ENCODE measurements at regions not wholly inside any gene's neighbourhood (a gene's known extent, or its start where the extent isn't known, plus 50 kb on each side); places are given as distances from the start of the nearest gene placed in this dataset.

DNA sequence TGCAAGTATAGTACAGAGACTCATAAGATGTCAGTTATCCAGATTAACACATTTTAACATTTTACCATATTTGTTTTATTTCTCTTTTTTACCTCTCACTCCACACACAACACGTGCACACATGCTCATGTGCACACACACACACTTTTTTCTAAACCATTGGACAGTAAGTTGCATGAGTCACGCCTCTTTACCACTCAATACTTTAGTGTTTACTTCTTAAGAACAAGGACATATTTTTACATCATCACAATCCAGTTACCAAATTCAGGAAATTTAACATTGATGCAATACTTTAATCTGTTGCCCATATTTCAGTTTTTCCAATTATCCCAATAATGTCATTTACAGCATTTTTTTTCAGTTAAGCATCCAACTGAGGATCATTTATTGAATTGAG is 109.0 kb downstream of the RIN2 start:
- H3K9me3 ChIP-seq (ENCODE audit: low read length): no peaks in the 10 kb centered on the region
- ATAC-seq (no peak), DNase-seq (ENCODE audit: low spot score) (no peak), FAIRE-seq (no peak)
- H3K4me2 ChIP-seq (ENCODE audit: low read depth, low read length): no peak overlapping the region
- H3K27ac ChIP-seq (ENCODE audit: extremely low read length, insufficient read depth, low read length): no peak overlapping the region
- POLR2A ChIA-PET: no interaction called here
- intact Hi-C loops (cut with micrococcal nuclease; ENCODE audit: unreplicated experiment): no loop called here
- WGBS (ENCODE audit: low lambda C conversion rate): 63% methylated on average over 2 of the region's 2 CpGs
- TF ChIP-seq GATAD2A (CRISPR knock-in tag; IDR thresholded peaks at IDR 0.05) (no peak), BHLHE40 (IDR thresholded peaks at IDR 0.05; ENCODE audit: low read length) (0 out of 2 replicates have a peak, but pooled peaks have one; percentile 31), CREB1 (IDR thresholded peaks at IDR 0.05) (peak; percentile 49; the same call in 1 of the 2 replicates), CREB1 (CRISPR knock-in tag; IDR thresholded peaks at IDR 0.05) (no peak)
- BruUV-seq (replicated peaks): no TSS peak
- no peak overlapping the region for H3K9ac ChIP-seq (ENCODE audit: insufficient read depth, low read depth, low read length)
- H3K27me3 ChIP-seq (ENCODE audit: control insufficient read depth in 1 of 2, insufficient read depth in 2 of 2, low read length in 2 of 2): no peaks in the 10 kb centered on the region
- H2AFZ ChIP-seq (ENCODE audit: low read length): no peak overlapping the region
- CTCF ChIA-PET (ENCODE audit: low intra/inter-chr PET ratio, low total read pairs): no interaction called here
- no peaks in the 10 kb centered on the region for H4K20me1 ChIP-seq (ENCODE audit: insufficient read depth, low read length)
- no peaks in the 10 kb centered on the region for H3K4me1 ChIP-seq (ENCODE audit: insufficient read depth, low read length)
- in situ Hi-C loops (cut with HindIII; ENCODE audit: extremely low pct_ligation_motif_present, low pct_unique_long_range_greater_than_20kb): no loop called here
- H3K79me2 ChIP-seq (ENCODE audit: insufficient read depth, low read length): no peaks in the 10 kb centered on the region
- no peaks in the 10 kb centered on the region for H3K36me3 ChIP-seq (replicated peaks in 1 of 2; ENCODE audit: control insufficient read depth in 1 of 2, insufficient read depth in 2 of 2, low read length in 2 of 2)
- H3K4me3 ChIP-seq (replicated peaks in 1 of 3; ENCODE audit: insufficient read depth in 1 of 3, low read depth in 2 of 3, low read length in 3 of 3): no peak overlapping the region

GRCh38 chr20:19867940-19868371 is 109.9 kb downstream of the RIN2 start:
- ATAC-seq (no peak), DNase-seq (ENCODE audit: low spot score) (no peak), FAIRE-seq (no peak)
- H3K9me3 ChIP-seq (ENCODE audit: low read length): no peaks in the 10 kb centered on the region
- TF ChIP-seq ZNF768 (CRISPR knock-in tag; IDR thresholded peaks at IDR 0.05) (peak; percentile 16; the same call in 1 of the 2 replicates), ZNF263 (CRISPR knock-in tag; IDR thresholded peaks at IDR 0.05) (no peak), ZSCAN31 (CRISPR knock-in tag; IDR thresholded peaks at IDR 0.05; ENCODE audit: low read depth) (no peak), PAX8 (CRISPR knock-in tag; IDR thresholded peaks at IDR 0.05; ENCODE audit: borderline replicate concordance) (no peak), NFE2L2 (IDR thresholded peaks at IDR 0.05; ENCODE audit: low read length) (no peak)
- no peak overlapping the region for H3K9ac ChIP-seq (ENCODE audit: insufficient read depth, low read depth, low read length)
- no peaks in the 10 kb centered on the region for H3K4me1 ChIP-seq (ENCODE audit: insufficient read depth, low read length)
- ChIA-PET CTCF (ENCODE audit: low intra/inter-chr PET ratio, low total read pairs) (no interaction called here), POLR2A (no interaction called here)
- no peaks in the 10 kb centered on the region for H3K27me3 ChIP-seq (ENCODE audit: control insufficient read depth in 1 of 2, insufficient read depth in 2 of 2, low read length in 2 of 2)
- intact Hi-C loops (cut with micrococcal nuclease; ENCODE audit: unreplicated experiment): no loop called here
- H3K36me3 ChIP-seq (replicated peaks in 1 of 2; ENCODE audit: control insufficient read depth in 1 of 2, insufficient read depth in 2 of 2, low read length in 2 of 2): no peaks in the 10 kb centered on the region
- H2AFZ ChIP-seq (ENCODE audit: low read length): no peak overlapping the region
- H4K20me1 ChIP-seq (ENCODE audit: insufficient read depth, low read length): no peaks in the 10 kb centered on the region
- WGBS (ENCODE audit: low lambda C conversion rate): 88% methylated on average over 13 of the region's 13 CpGs
- H3K4me3 ChIP-seq (replicated peaks in 1 of 3; ENCODE audit: insufficient read depth in 1 of 3, low read depth in 2 of 3, low read length in 3 of 3): no peak overlapping the region
- no peaks in the 10 kb centered on the region for H3K79me2 ChIP-seq (ENCODE audit: insufficient read depth, low read length)
- no peak overlapping the region for H3K27ac ChIP-seq (ENCODE audit: extremely low read length, insufficient read depth, low read length)
- no TSS peak for BruUV-seq (replicated peaks)
- no peak overlapping the region for H3K4me2 ChIP-seq (ENCODE audit: low read depth, low read length)
- in situ Hi-C loops (cut with HindIII; ENCODE audit: extremely low pct_ligation_motif_present, low pct_unique_long_range_greater_than_20kb): no loop called here

Measured in HepG2 (cell line).